HepG2 (cell line): ENCODE measurements at regions not wholly inside any gene's neighbourhood (a gene's known extent, or its start where the extent isn't known, plus 50 kb on each side); places are given as distances from the start of the nearest gene placed in this dataset.

Experiments used
- ATAC-seq: fragments of 200-7000 bp; cut with Tn5 transposase; 3 replicates; pipeline ENCODE4 v1.9.1; 2020; ENCODE audit warnings: mild to moderate bottlenecking, moderate library complexity
- BruUV-seq: library from RNA; stranded (reverse); fragments of 400-500 nt; replicated peaks from 2 replicates; lab custom pipeline; 2021; lab: Mats Ljungman, UMichigan
- CTCF ChIA-PET: fragments of 300-600 bp; formaldehyde crosslinking; extraction: SDS; loops from one replicate; lab custom pipeline; 2021; ENCODE audit warnings: low total read pairs, inconsistent platforms, low intra/inter-chr PET ratio; lab: Yijun Ruan, JAX
- POLR2A ChIA-PET: fragments of 350-600 bp; sonication (Branson Sonifier 250); formaldehyde crosslinking; loops from one replicate; lab custom pipeline; 2020; ENCODE audit warnings: antibody characterized with exemption, inconsistent platforms; lab: Yijun Ruan, JAX
- DNase-seq: peaks from one replicate; pipeline ENCODE4 v3.0.0-alpha.2; 2015; ENCODE audit warnings: low spot score
- FAIRE-seq: peaks from 3 replicates; lab custom pipeline; 2011; peaks lifted over from hg19 to GRCh38; lab: Jason Lieb, UNC
- H2AFZ ChIP-seq: one replicate; pipeline ENCODE4 v1.6.1; 2011; ENCODE audit warnings: low read length, inconsistent platforms
- H3K27ac ChIP-seq: fragments of 300-600 bp; 3 replicates; pipeline ENCODE4 v1.8.0; 2011; ENCODE audit warnings: mixed run types, mild to moderate bottlenecking, mixed read lengths, low read length, inconsistent platforms; ENCODE audit not compliant: insufficient read depth; ENCODE audit errors: extremely low read length
- H3K27me3 ChIP-seq, 2 experiments: fragments of 200-600 bp in 1 of 2; 2 replicates in 1 of 2; 3 replicates in 1 of 2; pipeline versions ENCODE4 v1.6.0 to v1.8.0; 2011; ENCODE audit warnings: low read length in 2 of 2, mild to moderate bottlenecking in 2 of 2, moderate library complexity in 2 of 2, inconsistent platforms in 1 of 2; ENCODE audit not compliant: insufficient read depth in 2 of 2, control insufficient read depth in 1 of 2
- H3K36me3 ChIP-seq, 2 experiments: fragments of 200-600 bp in 1 of 2; replicated peaks in 1 of 2; 2 replicates in 1 of 2; 3 replicates in 1 of 2; pipeline versions ENCODE4 v1.5.1 to v1.8.0; 2011; ENCODE audit warnings: low read length in 2 of 2, inconsistent platforms in 1 of 2; ENCODE audit not compliant: insufficient read depth in 2 of 2, control insufficient read depth in 1 of 2
- H3K4me1 ChIP-seq: 2 replicates; pipeline ENCODE4 v1.5.1; 2012; ENCODE audit warnings: low read length, inconsistent platforms; ENCODE audit not compliant: insufficient read depth
- H3K4me2 ChIP-seq: 2 replicates; pipeline ENCODE4 v1.6.0; 2011; ENCODE audit warnings: low read depth, low read length, inconsistent platforms
- H3K4me3 ChIP-seq, 3 experiments: fragments of 200-600 bp in 1 of 3; sonication (generic), shearing (Covaris generic) in 1 of 3; replicated peaks in 1 of 3; 2 replicates each; pipeline ENCODE4 v1.5.1; 2011 to 2016; ENCODE audit warnings: low read length in 3 of 3, inconsistent platforms in 2 of 3, low read depth in 2 of 3, mild to moderate bottlenecking in 2 of 3, control low read depth in 1 of 3, mixed read lengths in 1 of 3; ENCODE audit not compliant: insufficient read depth in 1 of 3
- H3K79me2 ChIP-seq: one replicate; pipeline ENCODE4 v1.6.1; 2011; ENCODE audit warnings: low read length, inconsistent platforms; ENCODE audit not compliant: insufficient read depth
- H3K9ac ChIP-seq: 2 replicates; pipeline ENCODE4 v1.6.0; 2011; ENCODE audit warnings: mild to moderate bottlenecking, low read depth, low read length, inconsistent platforms; ENCODE audit not compliant: insufficient read depth
- H3K9me3 ChIP-seq: 2 replicates; pipeline ENCODE4 v1.5.1; 2012; ENCODE audit warnings: mild to moderate bottlenecking, low read length
- H4K20me1 ChIP-seq: 2 replicates; pipeline ENCODE4 v1.6.0; 2011; ENCODE audit warnings: inconsistent platforms, mild to moderate bottlenecking, low read length, moderate library complexity; ENCODE audit not compliant: insufficient read depth
- CBX2 ChIP-seq, 2 experiments: fragments of 200-600 bp in 1 of 2; sonication (generic); formaldehyde crosslinking in 1 of 2; IDR thresholded peaks; 2 replicates each; pipeline versions ENCODE4 v1.7.0 to v1.8.1; 2018 to 2022; ENCODE audit warnings: low read depth in 2 of 2, low read length in 1 of 2, mild to moderate bottlenecking in 1 of 2, missing genetic modification reagents in 1 of 2
- EP300 ChIP-seq, 3 experiments: sonication (generic) in 1 of 3; formaldehyde crosslinking in 1 of 3; IDR thresholded peaks; 2 replicates each; pipeline versions ENCODE4 v1.5.1 to v1.6.1; 2011 to 2020; ENCODE audit warnings: low read depth in 2 of 3, low read length in 2 of 3, borderline replicate concordance in 1 of 3, improper control_type of control experiment in 1 of 3, mild to moderate bottlenecking in 1 of 3, missing genetic modification reagents in 1 of 3, moderate library complexity in 1 of 3
- ERF ChIP-seq: IDR thresholded peaks from 2 replicates; pipeline ENCODE4 v1.6.1; 2018; ENCODE audit warnings: missing biosample characterization, missing genetic modification reagents
- GZF1 ChIP-seq: sonication (generic); formaldehyde crosslinking; IDR thresholded peaks from 2 replicates; pipeline ENCODE4 v1.5.1; 2020; ENCODE audit warnings: mild to moderate bottlenecking, missing genetic modification reagents
- HOXA7 ChIP-seq: sonication (generic); formaldehyde crosslinking; IDR thresholded peaks from 2 replicates; pipeline ENCODE4 v1.8.1; 2022; ENCODE audit warnings: mild to moderate bottlenecking, missing genetic modification reagents, moderate library complexity
- POLR2AphosphoS5 ChIP-seq: IDR thresholded peaks from 2 replicates; pipeline ENCODE4 v1.6.1; 2012; ENCODE audit warnings: low read depth, low read length
- RNF2 ChIP-seq: fragments of 450-650 bp; conservative IDR thresholded peaks from 2 replicates; pipeline ENCODE4 v1.6.1; 2016; ENCODE audit warnings: low read depth
- SALL1 ChIP-seq: sonication (generic); formaldehyde crosslinking; IDR thresholded peaks from 2 replicates; pipeline ENCODE4 v1.8.0; 2022; ENCODE audit warnings: mild to moderate bottlenecking, missing genetic modification reagents
- STAT5B ChIP-seq: sonication (generic); formaldehyde crosslinking; IDR thresholded peaks from 2 replicates; pipeline ENCODE4 v1.4.0; 2020; ENCODE audit warnings: missing genetic modification reagents
- TAF15 ChIP-seq: fragments of 200-400 bp; formaldehyde crosslinking; IDR thresholded peaks from one replicate; pipeline ENCODE4 v1.6.1; 2018; ENCODE audit warnings: mild to moderate bottlenecking, low read depth, low read length; ENCODE audit not compliant: poor library complexity, severe bottlenecking
- TOE1 ChIP-seq: sonication (generic); formaldehyde crosslinking; IDR thresholded peaks from 2 replicates; pipeline ENCODE4 v1.4.0; 2020; ENCODE audit warnings: mild to moderate bottlenecking, missing genetic modification reagents
- ZFP36 ChIP-seq: fragments of 150-350 bp; IDR thresholded peaks from 2 replicates; pipeline ENCODE4 v1.6.1; 2018; ENCODE audit warnings: borderline replicate concordance, low read length, low read depth; ENCODE audit not compliant: partially characterized antibody
- ZMAT3 ChIP-seq: sonication (generic); formaldehyde crosslinking; conservative IDR thresholded peaks from 2 replicates; pipeline ENCODE4 v1.7.0; 2021; ENCODE audit warnings: missing genetic modification reagents
- ZNF335 ChIP-seq: sonication (generic); formaldehyde crosslinking; IDR thresholded peaks from 2 replicates; pipeline ENCODE4 v1.4.0; 2020; ENCODE audit warnings: missing genetic modification reagents
- ZNF382 ChIP-seq: sonication (generic); formaldehyde crosslinking; IDR thresholded peaks from 2 replicates; pipeline ENCODE4 v1.5.0; 2020; ENCODE audit warnings: missing genetic modification reagents, mild to moderate bottlenecking, borderline replicate concordance
- ZNF543 ChIP-seq: sonication (generic); formaldehyde crosslinking; IDR thresholded peaks from 2 replicates; pipeline ENCODE4 v1.4.0; 2020; ENCODE audit warnings: mild to moderate bottlenecking, missing genetic modification reagents
- ZNF761 ChIP-seq: sonication (generic); formaldehyde crosslinking; conservative IDR thresholded peaks from 2 replicates; pipeline ENCODE4 v1.4.0; 2020; ENCODE audit warnings: mild to moderate bottlenecking, missing genetic modification reagents
- ZNF768 ChIP-seq: sonication (generic); formaldehyde crosslinking; IDR thresholded peaks from 2 replicates; pipeline ENCODE4 v1.4.0; 2020; ENCODE audit warnings: missing genetic modification reagents
- WGBS: methylation state at CpG from one replicate; pipeline ENCODE4 v1.1.6; 2017; ENCODE audit warnings: low lambda C conversion rate; 5-methylcytosine and 5-hydroxymethylcytosine counted together
- in situ Hi-C: cut with HindIII; loops from 2 replicates; pipeline ENCODE4 v1.10.0; 2017; ENCODE audit warnings: low pct_unique_long_range_greater_than_20kb; ENCODE audit not compliant: extremely low pct_ligation_motif_present
- intact Hi-C: fragments of 100-400 bp; cut with micrococcal nuclease; formaldehyde crosslinking; loops from one replicate; pipeline ENCODE4 v1.10.0; 2022; ENCODE audit not compliant: unreplicated experiment
- TF ChIP-seq, protein P1 (sequence below): sonication (generic); formaldehyde crosslinking; IDR thresholded peaks from 2 replicates; pipeline ENCODE4 v1.8.1; 2023; ENCODE audit warnings: missing genetic modification reagents, inconsistent platforms, borderline replicate concordance

DNA sequence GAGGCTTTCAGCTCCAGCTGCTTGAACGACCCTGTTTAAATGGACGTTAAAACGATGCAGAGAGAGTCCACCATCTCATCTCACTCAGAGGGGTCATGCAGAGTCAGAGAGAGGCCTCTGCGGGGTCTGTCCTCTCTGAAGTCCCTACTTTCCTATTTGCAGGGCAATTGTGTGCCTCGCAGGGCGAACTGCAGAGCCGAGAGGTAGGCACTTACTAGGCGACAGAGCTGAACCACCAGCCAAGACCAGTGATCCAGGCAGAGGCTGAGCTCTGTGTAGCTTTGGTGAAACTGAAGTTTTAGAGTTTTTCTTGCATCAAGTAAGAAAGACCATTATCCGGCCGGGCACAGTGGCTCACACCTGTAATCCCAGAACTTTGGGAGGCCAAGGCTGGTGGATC lies 64.1 kb upstream of the CUX1 start:
- no peak overlapping the region for H3K27ac ChIP-seq
- TF ChIP-seq ERF (no peak), ZMAT3 (CRISPR knock-in tag) (no peak), HOXA7 (CRISPR knock-in tag) (no peak), STAT5B (CRISPR knock-in tag) (no peak), ZNF543 (no peak), TAF15 (no peak), SALL1 (no peak)
- CTCF ChIA-PET = no interaction called here
- POLR2A ChIA-PET = no interaction called here
- FAIRE-seq (no peak), DNase-seq (no peak), ATAC-seq (no peak)
- H4K20me1 ChIP-seq = peaks cover 3% of the 10 kb centered on the region; the same call in 1 of the 2 replicates
- in situ Hi-C loops (no loop called here), intact Hi-C loops (no loop called here)
- 60% methylated on average over 4 of the region's 10 CpGs for WGBS
- H3K9ac ChIP-seq = no peak overlapping the region
- H3K79me2 ChIP-seq = no peaks in the 10 kb centered on the region
- H3K36me3 ChIP-seq = no peaks in the 10 kb centered on the region
- H3K4me1 ChIP-seq = peaks cover 7% of the 10 kb centered on the region
- H3K9me3 ChIP-seq = no peaks in the 10 kb centered on the region
- peaks cover 3 to 26% of the 10 kb centered on the region in 2 experiments; a peak in 3 of 5 replicates for H3K27me3 ChIP-seq
- no peak overlapping the region for H3K4me3 ChIP-seq
- no peak overlapping the region for H3K4me2 ChIP-seq
- no TSS peak for BruUV-seq
- no peak overlapping the region for H2AFZ ChIP-seq

DNA sequence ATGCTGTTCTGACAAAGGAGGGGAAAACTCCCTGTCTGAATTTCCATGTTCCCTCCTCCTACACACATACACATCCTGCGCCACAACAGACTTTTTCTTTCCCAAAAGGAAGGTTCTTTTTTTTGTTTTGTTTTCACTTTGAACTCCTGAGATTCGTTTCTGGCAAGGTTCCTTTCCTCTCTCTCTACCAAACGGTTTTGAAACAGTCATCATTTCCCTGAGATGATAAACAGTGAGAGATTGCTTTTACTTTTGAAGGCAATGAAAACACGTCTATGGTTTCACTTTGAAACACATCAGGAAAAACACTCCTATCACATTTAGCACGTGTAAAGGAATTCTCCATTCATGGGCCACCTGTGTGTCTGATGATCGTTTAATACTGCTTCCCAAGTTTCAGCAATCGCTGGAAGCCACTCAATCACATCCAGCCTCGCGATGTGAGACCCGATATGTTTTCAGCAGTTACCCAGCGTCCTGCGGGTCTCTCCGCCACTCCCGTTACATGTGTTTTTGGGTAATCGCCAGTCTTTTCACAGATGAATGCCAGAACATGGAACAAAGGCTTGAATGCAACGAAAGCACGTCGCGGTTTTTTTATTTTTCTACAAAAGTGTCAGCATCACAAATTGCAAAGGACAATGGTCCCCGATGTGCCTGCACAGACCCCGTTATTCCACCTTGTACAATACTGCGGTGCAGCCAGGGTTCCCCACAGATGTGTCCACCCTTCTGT lies 62.8 kb upstream of the CUX1 start:
- no peak for DNase-seq
- WGBS = 9% methylated on average over 20 of the region's 22 CpGs
- H2AFZ ChIP-seq = no peak overlapping the region
- H3K36me3 ChIP-seq = no peaks in the 10 kb centered on the region
- no peak overlapping the region for H3K9ac ChIP-seq
- peak overlapping the region; percentile 56 for H3K4me2 ChIP-seq
- peaks cover 3 to 22% of the 10 kb centered on the region in 2 experiments; a peak in 3 of 5 replicates for H3K27me3 ChIP-seq
- POLR2A ChIA-PET = no interaction called here
- no peaks in the 10 kb centered on the region for H3K9me3 ChIP-seq
- no peak for ATAC-seq
- no peak for FAIRE-seq
- peaks cover 3% of the 10 kb centered on the region; the same call in 1 of the 2 replicates for H4K20me1 ChIP-seq
- peak overlapping the region in 1 of 3 experiments; percentile 30; a peak in 2 of 6 replicates for H3K4me3 ChIP-seq
- H3K79me2 ChIP-seq = no peaks in the 10 kb centered on the region
- intact Hi-C loops = no loop called here
- in situ Hi-C loops = no loop called here
- peaks cover 7% of the 10 kb centered on the region for H3K4me1 ChIP-seq
- CTCF ChIA-PET = no interaction called here
- no peak overlapping the region for H3K27ac ChIP-seq
- no TSS peak for BruUV-seq
- peak; percentile 82 for TF ChIP-seq ZFP36
- TF ChIP-seq ZNF768 (CRISPR knock-in tag) = no peak
- TF ChIP-seq, protein P1, sequence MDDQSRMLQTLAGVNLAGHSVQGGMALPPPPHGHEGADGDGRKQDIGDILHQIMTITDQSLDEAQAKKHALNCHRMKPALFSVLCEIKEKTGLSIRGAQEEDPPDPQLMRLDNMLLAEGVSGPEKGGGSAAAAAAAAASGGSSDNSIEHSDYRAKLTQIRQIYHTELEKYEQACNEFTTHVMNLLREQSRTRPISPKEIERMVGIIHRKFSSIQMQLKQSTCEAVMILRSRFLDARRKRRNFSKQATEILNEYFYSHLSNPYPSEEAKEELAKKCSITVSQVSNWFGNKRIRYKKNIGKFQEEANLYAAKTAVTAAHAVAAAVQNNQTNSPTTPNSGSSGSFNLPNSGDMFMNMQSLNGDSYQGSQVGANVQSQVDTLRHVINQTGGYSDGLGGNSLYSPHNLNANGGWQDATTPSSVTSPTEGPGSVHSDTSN (CRISPR knock-in tag) = no peak
- TF ChIP-seq RNF2 = peak; percentile 99
- TF ChIP-seq ZNF761 (CRISPR knock-in tag) = no peak
- no peak for TF ChIP-seq TOE1
- no peak for TF ChIP-seq ZNF382
- TF ChIP-seq EP300 (IDR thresholded peaks at IDR 0.05; ENCODE audit: low read depth in 2 of 2, low read length in 2 of 2) = no peak
- TF ChIP-seq EP300 (CRISPR knock-in tag; IDR thresholded peaks at IDR 0.05; ENCODE audit: borderline replicate concordance) = no peak
- no peak for TF ChIP-seq GZF1 (CRISPR knock-in tag)
- no peak for TF ChIP-seq POLR2AphosphoS5
- TF ChIP-seq CBX2 (IDR thresholded peaks at IDR 0.05; ENCODE audit: low read depth, low read length) = peak; percentile 96
- peak; percentile 97 for TF ChIP-seq CBX2 (CRISPR knock-in tag; IDR thresholded peaks at IDR 0.05; ENCODE audit: low read depth)
- no peak for TF ChIP-seq ZNF335 (CRISPR knock-in tag)
